CD4-positive, alpha-beta T cell (primary cell): ENCODE measurements at regions not wholly inside any gene's neighbourhood (a gene's known extent, or its start where the extent isn't known, plus 50 kb on each side); places are given as distances from the start of the nearest gene placed in this dataset.

Source experiments
- ATAC-seq: fragments of 200-7000 bp; cut with Tn5 transposase; one replicate; pipeline ENCODE4 v1.10.0; 2022; ENCODE audit warnings: mild to moderate bottlenecking; ENCODE audit not compliant: poor library complexity
- CTCF ChIA-PET: fragments of 350-600 bp; sonication (Branson Sonifier 250); formaldehyde crosslinking; loops from one replicate; lab custom pipeline; 2021; ENCODE audit warnings: antibody characterized with exemption, inconsistent platforms; lab: Charles Lee
- POLR2A ChIA-PET: fragments of 350-600 bp; sonication (Branson Sonifier 250); formaldehyde crosslinking; loops from one replicate; lab custom pipeline; 2021; ENCODE audit warnings: antibody characterized with exemption, inconsistent platforms; lab: Charles Lee
- DNase-seq, 14 experiments: peaks; one replicate each; pipeline ENCODE4 v3.0.0-alpha.2; 2013 to 2020; ENCODE audit warnings: mixed read lengths in 2 of 14
- H3K27ac ChIP-seq, 2 donors: one replicate each; pipeline versions ENCODE4 v1.5.1 to v1.7.0; 2013; ENCODE audit warnings: low read length in 2 of 2, low read depth in 1 of 2, mild to moderate bottlenecking in 1 of 2
- H3K27me3 ChIP-seq, 2 experiments: 1 replicate in 1 of 2; 2 replicates in 1 of 2; pipeline versions ENCODE4 v1.6.1 to v1.7.0; 2013; ENCODE audit warnings: low read length in 2 of 2, control low read depth in 1 of 2, mild to moderate bottlenecking in 1 of 2, moderate library complexity in 1 of 2; ENCODE audit not compliant: insufficient read depth in 2 of 2, control insufficient read depth in 1 of 2
- H3K36me3 ChIP-seq: one replicate; pipeline ENCODE4 v1.6.1; 2013; ENCODE audit warnings: low read length, control low read depth; ENCODE audit not compliant: insufficient read depth
- H3K4me1 ChIP-seq: one replicate; pipeline ENCODE4 v1.6.1; 2013; ENCODE audit warnings: low read length, control low read depth; ENCODE audit not compliant: insufficient read depth
- H3K4me3 ChIP-seq: one replicate; pipeline ENCODE4 v1.5.1; 2013; ENCODE audit warnings: mild to moderate bottlenecking, low read length, moderate library complexity
- H3K9me3 ChIP-seq, 2 experiments: 1 replicate in 1 of 2; 2 replicates in 1 of 2; pipeline versions ENCODE4 v1.6.1 to v1.7.0; 2013; ENCODE audit warnings: low read length in 2 of 2, mild to moderate bottlenecking in 2 of 2, control low read depth in 1 of 2, moderate library complexity in 1 of 2; ENCODE audit not compliant: control insufficient read depth in 1 of 2, insufficient read depth in 1 of 2
- H3K27ac Mint-ChIP-seq: one replicate; pipeline ENCODE4 v1.8.0; 2020; ENCODE audit warnings: mixed read lengths
- H3K27me3 Mint-ChIP-seq: one replicate; pipeline ENCODE4 v1.8.0; 2021; ENCODE audit warnings: mixed read lengths
- H3K36me3 Mint-ChIP-seq: one replicate; pipeline ENCODE4 v1.8.0; 2021; ENCODE audit warnings: low read depth, mixed read lengths
- H3K4me1 Mint-ChIP-seq: one replicate; pipeline ENCODE4 v1.8.0; 2021; ENCODE audit warnings: low read depth, mixed read lengths
- H3K4me3 Mint-ChIP-seq: one replicate; pipeline ENCODE4 v1.8.0; 2020; ENCODE audit warnings: mild to moderate bottlenecking, mixed read lengths
- H3K9me3 Mint-ChIP-seq: one replicate; pipeline ENCODE4 v1.8.0; 2020; ENCODE audit warnings: mixed read lengths
- intact Hi-C, 2 experiments: fragments of 100-400 bp; cut with DNase I in 1 of 2; cut with micrococcal nuclease in 1 of 2; formaldehyde crosslinking; loops; one replicate each; pipeline versions ENCODE4 v1.15.1 to v1.9.0; 2023 to 2025; cut with DNase I, micrococcal nuclease
- TF ChIP-seq, protein P1 (sequence below): fragments of 200-600 bp; IDR thresholded peaks from one replicate; pipeline ENCODE4 v1.8.0; 2022; ENCODE audit warnings: antibody characterized with exemption, mild to moderate bottlenecking

- intact Hi-C loops: no loop called here
- TF ChIP-seq, protein P1, sequence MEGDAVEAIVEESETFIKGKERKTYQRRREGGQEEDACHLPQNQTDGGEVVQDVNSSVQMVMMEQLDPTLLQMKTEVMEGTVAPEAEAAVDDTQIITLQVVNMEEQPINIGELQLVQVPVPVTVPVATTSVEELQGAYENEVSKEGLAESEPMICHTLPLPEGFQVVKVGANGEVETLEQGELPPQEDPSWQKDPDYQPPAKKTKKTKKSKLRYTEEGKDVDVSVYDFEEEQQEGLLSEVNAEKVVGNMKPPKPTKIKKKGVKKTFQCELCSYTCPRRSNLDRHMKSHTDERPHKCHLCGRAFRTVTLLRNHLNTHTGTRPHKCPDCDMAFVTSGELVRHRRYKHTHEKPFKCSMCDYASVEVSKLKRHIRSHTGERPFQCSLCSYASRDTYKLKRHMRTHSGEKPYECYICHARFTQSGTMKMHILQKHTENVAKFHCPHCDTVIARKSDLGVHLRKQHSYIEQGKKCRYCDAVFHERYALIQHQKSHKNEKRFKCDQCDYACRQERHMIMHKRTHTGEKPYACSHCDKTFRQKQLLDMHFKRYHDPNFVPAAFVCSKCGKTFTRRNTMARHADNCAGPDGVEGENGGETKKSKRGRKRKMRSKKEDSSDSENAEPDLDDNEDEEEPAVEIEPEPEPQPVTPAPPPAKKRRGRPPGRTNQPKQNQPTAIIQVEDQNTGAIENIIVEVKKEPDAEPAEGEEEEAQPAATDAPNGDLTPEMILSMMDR: no peak
- Histone ChIP-seq H3K4me1 (no peaks in the 10 kb centered on the region), H3K27ac (no peak overlapping the region), H3K36me3 (no peaks in the 10 kb centered on the region), H3K4me3 (no peak overlapping the region), H3K9me3 (no peaks in the 10 kb centered on the region), H3K27me3 (no peaks in the 10 kb centered on the region)
- DNase-seq (no peak), ATAC-seq (no peak)
- Mint-ChIP-seq H3K36me3 (no peaks in the 10 kb centered on the region), H3K4me1 (no peaks in the 10 kb centered on the region), H3K27me3 (no peaks in the 10 kb centered on the region), H3K4me3 (no peak overlapping the region), H3K9me3 (no peaks in the 10 kb centered on the region), H3K27ac (no peak overlapping the region)
- POLR2A ChIA-PET: no interaction called here
- CTCF ChIA-PET: no interaction called here
These were observed 478.6 kb upstream of the C9orf72 start for GRCh38 chr9:28051559-28052503.

DNA sequence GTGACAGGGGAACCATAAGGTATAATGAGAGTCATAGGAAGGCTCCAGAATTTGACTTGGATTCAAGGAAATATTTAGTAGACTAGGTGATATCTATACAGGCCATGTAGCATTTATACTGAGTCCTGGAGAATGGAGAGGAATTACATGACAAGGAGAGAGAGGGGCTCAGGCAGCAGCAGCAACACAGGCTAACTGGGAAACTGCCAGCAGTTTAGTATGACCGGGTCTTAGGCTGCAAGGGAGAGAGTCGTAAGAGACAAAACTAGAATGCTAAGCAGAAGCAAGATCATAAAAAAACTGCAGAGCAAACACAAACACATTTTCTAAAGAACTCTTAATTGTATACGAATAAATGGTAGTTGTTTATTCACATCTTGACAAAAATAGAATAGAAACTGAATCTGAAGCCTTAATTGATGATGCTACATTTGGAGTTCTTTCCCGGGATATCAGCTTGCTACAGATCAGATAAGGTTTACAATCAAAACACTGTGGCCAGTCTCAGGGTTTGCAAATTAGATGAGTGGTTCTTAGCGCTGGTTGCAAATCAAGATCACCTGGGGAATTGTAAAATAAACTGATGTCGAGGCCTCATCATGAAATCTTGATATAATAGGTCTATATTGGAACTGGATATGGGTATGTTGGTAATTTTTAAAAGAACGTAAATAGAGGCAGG lies 480.0 kb upstream of the C9orf72 start:
- intact Hi-C loops: no loop called here
- no peak overlapping the region for H3K27ac Mint-ChIP-seq
- ATAC-seq: no peak

GRCh38 chr9:28056006-28056405 lies 482.7 kb upstream of the C9orf72 start:
- H3K4me3 Mint-ChIP-seq: no peak overlapping the region
- TF ChIP-seq, protein P1: no peak

More for the DNA sequence above, 480.0 kb upstream of the C9orf72 start:
- no peak overlapping the region for H3K4me3 Mint-ChIP-seq
- Histone ChIP-seq H3K27ac (no peak overlapping the region), H3K9me3 (no peaks in the 10 kb centered on the region), H3K4me3 (no peak overlapping the region), H3K27me3 (no peaks in the 10 kb centered on the region), H3K4me1 (no peaks in the 10 kb centered on the region), H3K36me3 (no peaks in the 10 kb centered on the region)
- DNase-seq: no peak
- no peaks in the 10 kb centered on the region for H3K36me3 Mint-ChIP-seq
- H3K4me1 Mint-ChIP-seq: no peaks in the 10 kb centered on the region
- no peaks in the 10 kb centered on the region for H3K9me3 Mint-ChIP-seq
- TF ChIP-seq, protein P1: no peak
- ChIA-PET POLR2A (no interaction called here), CTCF (no interaction called here)
- H3K27me3 Mint-ChIP-seq: no peaks in the 10 kb centered on the region

More at GRCh38 chr9:28056006-28056405, 482.7 kb upstream of the C9orf72 start:
- Mint-ChIP-seq H3K36me3 (no peaks in the 10 kb centered on the region), H3K27me3 (no peaks in the 10 kb centered on the region), H3K27ac (no peak overlapping the region), H3K9me3 (no peaks in the 10 kb centered on the region), H3K4me1 (no peaks in the 10 kb centered on the region)
- no peaks in the 10 kb centered on the region for H3K36me3 ChIP-seq
- ChIA-PET POLR2A (no interaction called here), CTCF (no interaction called here)
- H3K27ac ChIP-seq: no peak overlapping the region
- intact Hi-C loops: no loop called here
- DNase-seq (no peak), ATAC-seq (no peak)
- H3K9me3 ChIP-seq: no peaks in the 10 kb centered on the region
- no peaks in the 10 kb centered on the region for H3K27me3 ChIP-seq
- H3K4me3 ChIP-seq: no peak overlapping the region
- H3K4me1 ChIP-seq: no peaks in the 10 kb centered on the region
